ENCODE measurements at regions not wholly inside any gene's neighbourhood (a gene's known extent, or its start where the extent isn't known, plus 50 kb on each side); places are given as distances from the start of the nearest gene placed in this dataset.

DNA sequence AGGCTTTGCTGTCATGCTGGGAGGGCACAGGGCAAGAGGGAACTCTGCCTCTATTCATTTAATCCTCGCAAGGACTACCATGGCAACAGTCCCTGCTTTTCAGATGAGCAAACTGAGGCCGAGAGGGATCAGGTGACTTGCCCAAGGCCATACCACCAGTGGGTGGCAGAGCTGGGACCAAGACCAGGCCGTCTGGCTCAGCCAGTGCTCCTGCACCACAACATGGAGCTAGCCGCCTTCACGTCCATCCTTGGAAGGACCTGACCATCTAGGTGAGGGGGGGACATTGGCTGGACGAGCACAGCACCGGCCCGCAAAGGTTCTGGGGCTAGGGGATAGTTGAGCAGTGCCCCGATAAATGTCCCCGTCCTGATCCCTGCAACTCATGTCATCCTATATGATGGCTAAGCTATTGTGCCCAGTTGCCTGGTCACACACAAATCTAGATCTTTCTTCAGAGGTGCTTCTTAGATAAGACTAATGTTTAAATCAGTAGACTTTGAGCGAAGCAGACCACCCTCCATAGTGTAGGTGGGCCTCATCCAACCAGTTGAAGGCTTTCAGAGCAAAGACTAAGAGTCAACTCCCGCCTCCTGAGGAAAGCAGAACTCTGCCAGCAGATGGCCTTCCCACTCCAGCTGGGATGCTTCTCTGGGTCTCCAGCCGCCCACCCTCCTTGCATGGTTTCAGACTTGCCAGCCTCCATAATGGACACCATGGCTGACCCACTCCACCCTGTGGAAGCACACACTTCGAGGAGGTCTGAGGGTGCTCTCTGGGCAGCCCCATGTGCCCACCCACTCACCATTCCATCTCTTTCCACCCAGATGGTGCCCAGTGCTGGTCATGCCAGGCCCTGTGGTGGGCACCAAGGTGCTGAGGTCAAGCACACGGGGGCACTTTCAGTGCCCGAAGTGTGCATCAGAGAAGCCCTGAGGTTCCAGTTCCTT is 214.8 kb upstream of the RAB6C start:
- TF ChIP-seq, protein P1, sequence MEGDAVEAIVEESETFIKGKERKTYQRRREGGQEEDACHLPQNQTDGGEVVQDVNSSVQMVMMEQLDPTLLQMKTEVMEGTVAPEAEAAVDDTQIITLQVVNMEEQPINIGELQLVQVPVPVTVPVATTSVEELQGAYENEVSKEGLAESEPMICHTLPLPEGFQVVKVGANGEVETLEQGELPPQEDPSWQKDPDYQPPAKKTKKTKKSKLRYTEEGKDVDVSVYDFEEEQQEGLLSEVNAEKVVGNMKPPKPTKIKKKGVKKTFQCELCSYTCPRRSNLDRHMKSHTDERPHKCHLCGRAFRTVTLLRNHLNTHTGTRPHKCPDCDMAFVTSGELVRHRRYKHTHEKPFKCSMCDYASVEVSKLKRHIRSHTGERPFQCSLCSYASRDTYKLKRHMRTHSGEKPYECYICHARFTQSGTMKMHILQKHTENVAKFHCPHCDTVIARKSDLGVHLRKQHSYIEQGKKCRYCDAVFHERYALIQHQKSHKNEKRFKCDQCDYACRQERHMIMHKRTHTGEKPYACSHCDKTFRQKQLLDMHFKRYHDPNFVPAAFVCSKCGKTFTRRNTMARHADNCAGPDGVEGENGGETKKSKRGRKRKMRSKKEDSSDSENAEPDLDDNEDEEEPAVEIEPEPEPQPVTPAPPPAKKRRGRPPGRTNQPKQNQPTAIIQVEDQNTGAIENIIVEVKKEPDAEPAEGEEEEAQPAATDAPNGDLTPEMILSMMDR (IDR thresholded peaks at IDR 0.05; ENCODE audit: low read length): no peak
- TF ChIP-seq EZH2phosphoT487 (IDR thresholded peaks at IDR 0.05; ENCODE audit: low read length) (no peak), EZH2 (optimal IDR thresholded peaks at IDR 0.05; ENCODE audit: low read depth, low read length) (no peak)
